DOHH2 (cell line): ENCODE measurements at regions not wholly inside any gene's neighbourhood (a gene's known extent, or its start where the extent isn't known, plus 50 kb on each side); places are given as distances from the start of the nearest gene placed in this dataset.

Experiments used
- EZH2phosphoT487 ChIP-seq: fragments of 200-600 bp; sonication (generic); IDR thresholded peaks from 2 replicates; pipeline ENCODE4 v1.6.1; 2017; ENCODE audit warnings: borderline replicate concordance, mild to moderate bottlenecking, antibody characterized with exemption, low read length, moderate library complexity, mixed read lengths
- TF ChIP-seq, protein P1 (sequence below): fragments of 200-600 bp; sonication (generic); IDR thresholded peaks from one replicate; pipeline ENCODE4 v1.5.1; 2014; ENCODE audit warnings: antibody characterized with exemption, mild to moderate bottlenecking, low read depth, low read length; ENCODE audit not compliant: poor library complexity, severe bottlenecking

DNA sequence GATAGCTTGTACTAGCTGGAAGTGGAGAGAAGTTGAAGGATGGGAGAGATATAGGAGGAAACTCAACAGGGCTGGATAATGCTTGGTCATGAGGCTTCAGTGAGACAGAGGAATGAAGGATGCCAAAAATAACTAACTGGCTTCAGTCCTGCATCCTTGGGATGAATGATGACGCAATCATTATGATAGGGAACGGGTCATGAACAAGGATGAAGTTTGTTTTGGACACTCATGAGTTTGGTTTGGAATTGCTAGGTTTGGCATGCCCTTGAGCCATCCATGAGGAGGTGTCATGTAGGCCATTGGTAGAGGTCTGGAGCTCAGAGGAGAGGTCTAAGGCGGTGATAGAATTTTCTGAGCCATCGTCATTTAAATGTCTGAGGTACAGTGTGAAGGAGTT is 160.0 kb upstream of the NHS start:
- TF ChIP-seq, protein P1, sequence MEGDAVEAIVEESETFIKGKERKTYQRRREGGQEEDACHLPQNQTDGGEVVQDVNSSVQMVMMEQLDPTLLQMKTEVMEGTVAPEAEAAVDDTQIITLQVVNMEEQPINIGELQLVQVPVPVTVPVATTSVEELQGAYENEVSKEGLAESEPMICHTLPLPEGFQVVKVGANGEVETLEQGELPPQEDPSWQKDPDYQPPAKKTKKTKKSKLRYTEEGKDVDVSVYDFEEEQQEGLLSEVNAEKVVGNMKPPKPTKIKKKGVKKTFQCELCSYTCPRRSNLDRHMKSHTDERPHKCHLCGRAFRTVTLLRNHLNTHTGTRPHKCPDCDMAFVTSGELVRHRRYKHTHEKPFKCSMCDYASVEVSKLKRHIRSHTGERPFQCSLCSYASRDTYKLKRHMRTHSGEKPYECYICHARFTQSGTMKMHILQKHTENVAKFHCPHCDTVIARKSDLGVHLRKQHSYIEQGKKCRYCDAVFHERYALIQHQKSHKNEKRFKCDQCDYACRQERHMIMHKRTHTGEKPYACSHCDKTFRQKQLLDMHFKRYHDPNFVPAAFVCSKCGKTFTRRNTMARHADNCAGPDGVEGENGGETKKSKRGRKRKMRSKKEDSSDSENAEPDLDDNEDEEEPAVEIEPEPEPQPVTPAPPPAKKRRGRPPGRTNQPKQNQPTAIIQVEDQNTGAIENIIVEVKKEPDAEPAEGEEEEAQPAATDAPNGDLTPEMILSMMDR = no peak
- no peak for TF ChIP-seq EZH2phosphoT487
